Activated T-cell treated with anti-CD3 and anti-CD28 coated beads for 48 hours (primary cell): ENCODE measurements at regions not wholly inside any gene's neighbourhood (a gene's known extent, or its start where the extent isn't known, plus 50 kb on each side); places are given as distances from the start of the nearest gene placed in this dataset.
"Not testable (repeated sequence)": the region's sequence is repeated elsewhere in the genome, so short reads cannot be mapped to it uniquely, and the experiment has no call there.

Experiments
- DNase-seq: peaks from one replicate; pipeline ENCODE4 v3.0.0-alpha.2; 2020; ENCODE audit warnings: low read depth

DNA sequence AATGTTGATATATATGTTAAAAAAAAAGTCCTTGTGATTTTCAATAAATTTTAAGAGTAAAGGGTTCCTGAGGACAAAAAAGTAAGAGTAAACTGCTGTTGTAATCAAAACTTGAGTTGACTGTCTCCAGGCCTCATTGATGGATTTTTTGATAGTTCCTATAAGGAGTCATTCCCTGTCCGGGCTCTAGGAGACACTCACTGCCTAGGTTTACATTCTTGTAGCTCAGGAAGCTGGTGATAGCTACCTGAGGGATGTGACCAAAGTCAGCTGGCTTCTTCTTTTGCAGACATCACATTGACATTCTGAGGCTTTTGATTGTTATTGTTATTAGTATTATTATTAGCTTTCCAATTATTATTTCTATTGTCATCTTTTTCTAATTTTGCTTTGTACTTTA lies 116.5 kb upstream of the FBXL7 start:
- no peak for DNase-seq

GRCh38 chr5:15383021-15383420 lies 117.0 kb upstream of the FBXL7 start:
- no peak for DNase-seq

DNA sequence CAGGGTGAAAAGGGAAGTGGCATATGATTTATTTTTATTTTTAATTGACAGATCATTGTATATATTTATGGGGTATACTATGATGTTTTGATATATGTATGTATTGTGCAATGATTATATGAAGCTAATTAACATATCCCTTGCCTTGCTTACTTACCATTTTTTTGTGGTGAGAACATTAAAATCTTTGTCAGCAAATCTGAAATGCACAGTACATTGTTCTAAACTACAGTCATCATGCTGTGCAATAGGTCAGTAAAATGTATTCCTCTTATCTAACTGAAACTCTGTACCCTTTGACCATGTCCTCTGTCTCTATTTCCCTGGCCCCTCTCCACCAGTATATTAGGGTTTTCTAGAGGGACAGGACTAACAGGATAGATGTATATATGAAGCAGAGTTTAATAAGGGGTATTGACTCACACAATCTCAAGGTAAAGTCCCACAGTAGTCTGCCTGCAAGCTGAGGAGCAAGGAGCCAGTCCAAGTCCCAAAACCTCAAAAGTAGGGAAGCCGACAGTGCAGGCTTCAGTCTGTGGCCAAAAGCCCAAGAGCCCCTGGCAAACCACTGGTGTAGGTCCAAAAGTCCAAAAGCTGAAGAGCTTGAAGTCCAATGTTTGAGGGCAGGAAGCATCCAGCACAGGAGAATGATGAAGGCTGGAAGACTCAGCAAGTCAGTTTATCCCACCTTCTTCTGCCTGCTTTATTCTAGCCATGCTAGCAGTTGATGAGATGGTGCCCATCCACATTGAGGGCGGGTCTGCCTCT lies 122.2 kb upstream of the FBXL7 start:
- no peak for DNase-seq

GRCh38 chr5:15376803-15377202 lies 123.2 kb upstream of the FBXL7 start:
- no peak for DNase-seq

GRCh38 chr5:15376088-15376487 lies 123.9 kb upstream of the FBXL7 start:
- no peak for DNase-seq

- no peak for DNase-seq
Observed at GRCh38 chr5:15375559-15375958, 124.4 kb upstream of the FBXL7 start.

- DNase-seq, result no peak
Observed at GRCh38 chr5:15374886-15375285, 125.1 kb upstream of the FBXL7 start.

DNA sequence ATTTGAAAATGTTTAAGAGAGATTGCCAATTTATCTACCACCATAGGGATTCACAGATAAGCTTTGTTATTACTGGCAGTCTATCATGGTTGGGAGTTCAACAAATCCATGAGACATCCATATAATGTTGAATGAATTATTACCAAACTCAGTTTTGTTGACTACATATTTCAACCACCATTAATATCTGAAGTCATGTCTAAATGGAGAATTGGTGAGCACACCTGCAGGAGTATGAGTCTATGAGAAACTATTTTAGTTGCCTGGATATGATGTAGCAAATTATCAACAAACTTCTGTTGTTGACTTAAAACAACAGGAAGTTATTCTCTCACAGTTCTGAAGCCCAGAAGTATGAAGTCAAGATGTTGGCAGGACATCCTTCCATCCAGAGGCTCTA lies 126.8 kb upstream of the FBXL7 start:
- DNase-seq, result no peak

DNA sequence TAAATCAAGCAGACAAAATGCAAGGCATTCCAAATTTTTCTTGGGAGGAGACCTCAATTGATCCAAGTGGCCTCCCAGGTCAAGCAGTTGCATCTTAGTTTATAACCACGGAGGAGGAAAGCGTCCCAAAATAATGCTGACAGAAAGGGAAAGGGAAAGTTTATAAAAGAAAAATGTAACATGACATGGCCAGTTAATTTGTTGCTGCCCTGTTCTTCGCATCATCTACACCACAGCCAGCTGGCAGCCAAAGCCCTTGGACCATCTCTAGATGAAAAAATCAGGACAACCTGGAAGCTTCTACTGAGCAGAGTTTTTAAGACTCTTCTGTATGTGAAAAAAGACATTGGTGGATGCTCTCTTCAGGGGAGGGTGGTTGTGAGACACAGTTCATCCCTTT lies 128.8 kb upstream of the FBXL7 start:
- no peak for DNase-seq

DNA sequence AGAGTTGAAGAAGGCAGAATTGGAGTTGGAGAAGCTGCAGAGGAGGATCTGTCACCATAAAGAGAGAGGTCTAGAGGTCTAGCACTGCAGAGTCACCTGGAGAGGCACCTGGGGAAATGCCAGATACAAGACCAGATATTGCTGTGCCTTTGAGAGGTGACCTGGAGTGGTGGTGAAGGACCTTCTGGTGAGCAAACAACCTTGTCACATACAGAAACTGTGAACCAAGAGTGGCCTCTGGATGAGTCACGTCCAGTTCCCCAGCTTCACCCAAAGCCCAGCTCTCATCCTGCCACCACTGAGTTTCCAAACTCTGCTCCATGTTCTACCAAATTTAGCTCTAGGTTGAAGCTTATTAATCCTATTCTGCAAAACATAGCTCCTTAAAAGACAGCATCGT lies 131.1 kb upstream of the FBXL7 start:
- DNase-seq, result no peak

- DNase-seq, result no peak
Observed at GRCh38 chr5:15367489-15367888, 132.5 kb upstream of the FBXL7 start.

DNA sequence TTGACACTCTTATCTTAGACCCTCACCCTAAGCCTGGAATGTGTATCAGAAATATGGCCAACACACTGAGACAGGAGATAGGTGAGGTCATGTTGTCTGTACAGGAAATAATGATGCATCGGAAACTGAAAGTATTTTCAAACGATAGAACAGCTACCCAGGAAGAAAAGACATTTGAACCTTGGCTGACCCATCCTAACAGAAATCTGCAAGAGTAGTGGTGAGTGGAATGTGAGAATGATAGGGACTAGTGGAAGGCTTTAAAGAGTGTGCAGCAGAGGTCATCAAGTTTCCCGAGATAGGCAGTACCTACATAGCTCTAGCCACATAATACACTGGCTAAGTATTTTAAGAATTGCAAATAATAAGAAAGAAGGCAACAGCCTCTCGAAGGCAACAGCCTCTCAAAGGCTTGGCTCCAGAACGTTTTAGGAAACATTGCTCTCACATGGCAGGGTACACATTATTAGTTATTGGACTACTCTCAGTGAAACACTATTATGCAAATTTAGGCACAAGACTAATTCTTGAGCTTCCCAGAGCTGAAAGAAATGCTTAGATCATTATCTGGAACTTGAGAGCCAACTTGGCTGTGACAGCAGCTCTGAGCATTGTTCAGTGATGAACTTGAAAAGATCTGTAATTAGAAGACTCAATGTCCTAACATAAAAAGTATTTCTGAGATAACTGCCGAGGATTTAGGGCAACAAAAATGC lies 133.1 kb upstream of the FBXL7 start:
- no peak for DNase-seq

GRCh38 chr5:15365070-15365469 lies 134.9 kb upstream of the FBXL7 start:
- DNase-seq, result no peak

- no peak for DNase-seq
Observed at GRCh38 chr5:15363601-15364000, 136.4 kb upstream of the FBXL7 start.

GRCh38 chr5:15357092-15357453 lies 142.9 kb upstream of the FBXL7 start:
- DNase-seq, result not testable (repeated sequence)

GRCh38 chr5:15356308-15357091 lies 143.5 kb upstream of the FBXL7 start:
- DNase-seq, result not testable (repeated sequence)

GRCh38 chr5:15354021-15354420 lies 146.0 kb upstream of the FBXL7 start:
- no peak for DNase-seq

- no peak for DNase-seq
Observed at GRCh38 chr5:15353086-15353645, 146.8 kb upstream of the FBXL7 start.

DNA sequence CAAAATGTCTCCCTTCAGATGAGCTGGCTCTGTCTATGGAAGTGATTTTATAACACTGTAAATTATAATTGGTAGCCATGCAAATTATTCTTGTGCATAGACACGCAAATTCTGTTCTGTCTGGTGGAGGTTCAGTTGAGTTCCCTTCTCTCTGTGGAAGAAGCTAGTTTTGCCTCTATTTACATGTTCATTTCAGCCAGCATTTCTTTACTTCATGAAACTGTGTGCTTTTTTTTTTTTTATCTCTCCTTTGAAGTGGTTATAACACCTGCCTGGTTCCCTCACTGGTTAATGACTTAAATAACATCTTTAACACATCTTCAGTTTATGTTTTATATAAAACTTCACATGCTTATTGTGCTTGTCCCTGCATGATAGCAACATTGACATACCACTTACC lies 149.4 kb upstream of the FBXL7 start:
- DNase-seq, result no peak

GRCh38 chr5:15346738-15347137 lies 153.2 kb upstream of the FBXL7 start:
- no peak for DNase-seq

GRCh38 chr5:15344954-15345353 lies 155.0 kb upstream of the FBXL7 start:
- no peak for DNase-seq

GRCh38 chr5:15338546-15338945 lies 161.4 kb upstream of the FBXL7 start:
- no peak for DNase-seq
